ENCODE measurements at regions not wholly inside any gene's neighbourhood (a gene's known extent, or its start where the extent isn't known, plus 50 kb on each side); places are given as distances from the start of the nearest gene placed in this dataset.

- no peak for DNase-seq (ENCODE audit: low read depth)
Observed at GRCh38 chr2:104766683-104767082, 87.2 kb upstream of the POU3F3 start.

- DNase-seq (ENCODE audit: low read depth): no peak
Observed at GRCh38 chr2:104768694-104769093, 85.2 kb upstream of the POU3F3 start.

- no peak for DNase-seq (ENCODE audit: low read depth)
Observed at GRCh38 chr2:104769096-104769495, 84.8 kb upstream of the POU3F3 start.

- DNase-seq (ENCODE audit: low read depth): no peak
Observed at GRCh38 chr2:104772996-104773395, 80.9 kb upstream of the POU3F3 start.

GRCh38 chr2:104774631-104775030 is 79.3 kb upstream of the POU3F3 start:
- DNase-seq (ENCODE audit: low read depth): no peak

- DNase-seq (ENCODE audit: low read depth): no peak
Observed at GRCh38 chr2:104777721-104778120, 76.2 kb upstream of the POU3F3 start.

GRCh38 chr2:104781151-104781550 is 72.8 kb upstream of the POU3F3 start:
- no peak for DNase-seq (ENCODE audit: low read depth)

GRCh38 chr2:104784264-104784663 is 69.7 kb upstream of the POU3F3 start:
- DNase-seq (ENCODE audit: low read depth): no peak

GRCh38 chr2:104786204-104786603 is 67.7 kb upstream of the POU3F3 start:
- DNase-seq (ENCODE audit: low read depth): no peak

GRCh38 chr2:104786821-104787220 is 67.1 kb upstream of the POU3F3 start:
- DNase-seq (ENCODE audit: low read depth): no peak

GRCh38 chr2:104787298-104788065 is 66.4 kb upstream of the POU3F3 start:
- no peak for DNase-seq (ENCODE audit: low read depth)

- DNase-seq (ENCODE audit: low read depth): no peak
Observed at GRCh38 chr2:104788742-104789455, 65.0 kb upstream of the POU3F3 start.

GRCh38 chr2:104790100-104790811 is 63.7 kb upstream of the POU3F3 start:
- no peak for DNase-seq (ENCODE audit: low read depth)

GRCh38 chr2:104790901-104791495 is 62.9 kb upstream of the POU3F3 start:
- no peak for DNase-seq (ENCODE audit: low read depth)

- no peak for DNase-seq (ENCODE audit: low read depth)
Observed at GRCh38 chr2:104793966-104794365, 59.9 kb upstream of the POU3F3 start.

GRCh38 chr2:104794441-104794840 is 59.5 kb upstream of the POU3F3 start:
- no peak for DNase-seq (ENCODE audit: low read depth)
